Choroid plexus epithelial cell (primary cell): ENCODE measurements at regions not wholly inside any gene's neighbourhood (a gene's known extent, or its start where the extent isn't known, plus 50 kb on each side); places are given as distances from the start of the nearest gene placed in this dataset.

ENCODE experiments used
- DNase-seq: peaks from one replicate; pipeline ENCODE4 v3.0.0-alpha.2; 2010; ENCODE audit warnings: low read depth
- H3K4me3 ChIP-seq: 2 replicates; pipeline ENCODE4 v1.5.1; 2011; ENCODE audit warnings: low read depth, mild to moderate bottlenecking, control low read depth, low read length, moderate library complexity
- TF ChIP-seq, protein P1 (sequence below): conservative IDR thresholded peaks from 2 replicates; pipeline ENCODE4 v1.5.1; 2011; ENCODE audit warnings: low read depth, mild to moderate bottlenecking, control low read depth, inconsistent platforms, low read length, moderate library complexity

DNA sequence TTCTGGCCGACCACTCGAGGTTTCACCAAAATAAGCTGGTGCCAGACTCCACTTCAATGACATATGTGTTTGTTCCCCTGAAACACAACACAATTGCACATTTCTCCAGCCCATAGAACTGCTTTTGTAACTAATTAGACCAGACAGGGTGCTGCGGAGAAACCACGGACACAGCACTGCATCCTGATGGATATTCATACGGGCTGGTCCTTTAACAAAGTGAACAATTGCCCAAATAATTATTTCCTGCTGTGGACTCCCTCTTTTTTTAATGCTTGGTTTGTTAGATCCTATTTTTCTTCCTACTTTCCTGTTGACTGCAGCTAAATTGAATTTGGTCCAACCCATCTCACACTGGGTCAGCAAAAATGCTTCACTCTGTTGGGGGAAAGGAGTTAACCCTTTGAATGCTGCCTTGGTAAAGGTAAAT is 198.6 kb upstream of the BMPER start:
- H3K4me3 ChIP-seq = no peak overlapping the region
- DNase-seq = no peak
- TF ChIP-seq, protein P1, sequence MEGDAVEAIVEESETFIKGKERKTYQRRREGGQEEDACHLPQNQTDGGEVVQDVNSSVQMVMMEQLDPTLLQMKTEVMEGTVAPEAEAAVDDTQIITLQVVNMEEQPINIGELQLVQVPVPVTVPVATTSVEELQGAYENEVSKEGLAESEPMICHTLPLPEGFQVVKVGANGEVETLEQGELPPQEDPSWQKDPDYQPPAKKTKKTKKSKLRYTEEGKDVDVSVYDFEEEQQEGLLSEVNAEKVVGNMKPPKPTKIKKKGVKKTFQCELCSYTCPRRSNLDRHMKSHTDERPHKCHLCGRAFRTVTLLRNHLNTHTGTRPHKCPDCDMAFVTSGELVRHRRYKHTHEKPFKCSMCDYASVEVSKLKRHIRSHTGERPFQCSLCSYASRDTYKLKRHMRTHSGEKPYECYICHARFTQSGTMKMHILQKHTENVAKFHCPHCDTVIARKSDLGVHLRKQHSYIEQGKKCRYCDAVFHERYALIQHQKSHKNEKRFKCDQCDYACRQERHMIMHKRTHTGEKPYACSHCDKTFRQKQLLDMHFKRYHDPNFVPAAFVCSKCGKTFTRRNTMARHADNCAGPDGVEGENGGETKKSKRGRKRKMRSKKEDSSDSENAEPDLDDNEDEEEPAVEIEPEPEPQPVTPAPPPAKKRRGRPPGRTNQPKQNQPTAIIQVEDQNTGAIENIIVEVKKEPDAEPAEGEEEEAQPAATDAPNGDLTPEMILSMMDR = no peak

DNA sequence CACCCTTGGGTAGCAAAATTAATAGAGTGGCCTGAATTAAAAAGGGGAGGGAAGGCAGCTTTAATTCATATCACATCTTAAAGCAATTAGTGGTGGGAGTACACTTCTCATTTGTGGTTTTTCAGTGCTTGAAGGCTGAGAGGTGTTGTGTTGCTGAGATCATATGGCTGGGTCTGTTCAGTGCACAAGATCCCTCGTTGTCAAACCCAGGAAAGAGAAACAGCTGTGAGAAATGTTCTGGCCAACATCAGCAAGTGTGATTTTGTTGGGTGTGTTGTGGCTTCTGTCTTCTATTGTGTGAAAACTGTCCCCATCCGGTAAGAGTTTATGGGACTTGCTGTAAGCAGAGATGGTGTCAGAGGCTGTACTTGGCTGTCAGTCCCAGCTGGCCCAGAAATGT is 197.9 kb upstream of the BMPER start:
- DNase-seq = no peak
- TF ChIP-seq, protein P1 = no peak
- no peak overlapping the region for H3K4me3 ChIP-seq

DNA sequence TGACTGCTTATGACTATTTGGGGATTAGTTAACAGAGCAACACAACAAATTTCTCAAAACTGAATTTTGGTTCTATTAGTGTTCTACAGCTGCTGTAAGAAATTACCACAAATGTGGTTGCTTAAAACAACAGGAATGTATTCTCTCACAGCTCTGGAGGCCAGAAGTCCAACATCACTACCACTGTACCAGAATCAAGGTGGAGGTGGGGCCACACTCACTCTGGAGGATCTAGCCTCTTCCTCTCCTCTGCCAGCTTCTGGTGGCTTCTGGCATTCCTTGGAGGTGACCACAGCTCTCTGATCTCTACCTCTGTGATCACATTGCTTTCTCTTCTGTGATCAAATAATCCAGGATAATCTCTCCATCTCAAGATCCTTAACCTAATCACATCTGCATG is 194.7 kb upstream of the BMPER start:
- no peak overlapping the region for H3K4me3 ChIP-seq
- peak; percentile 41 for DNase-seq
- TF ChIP-seq, protein P1 = no peak

DNA sequence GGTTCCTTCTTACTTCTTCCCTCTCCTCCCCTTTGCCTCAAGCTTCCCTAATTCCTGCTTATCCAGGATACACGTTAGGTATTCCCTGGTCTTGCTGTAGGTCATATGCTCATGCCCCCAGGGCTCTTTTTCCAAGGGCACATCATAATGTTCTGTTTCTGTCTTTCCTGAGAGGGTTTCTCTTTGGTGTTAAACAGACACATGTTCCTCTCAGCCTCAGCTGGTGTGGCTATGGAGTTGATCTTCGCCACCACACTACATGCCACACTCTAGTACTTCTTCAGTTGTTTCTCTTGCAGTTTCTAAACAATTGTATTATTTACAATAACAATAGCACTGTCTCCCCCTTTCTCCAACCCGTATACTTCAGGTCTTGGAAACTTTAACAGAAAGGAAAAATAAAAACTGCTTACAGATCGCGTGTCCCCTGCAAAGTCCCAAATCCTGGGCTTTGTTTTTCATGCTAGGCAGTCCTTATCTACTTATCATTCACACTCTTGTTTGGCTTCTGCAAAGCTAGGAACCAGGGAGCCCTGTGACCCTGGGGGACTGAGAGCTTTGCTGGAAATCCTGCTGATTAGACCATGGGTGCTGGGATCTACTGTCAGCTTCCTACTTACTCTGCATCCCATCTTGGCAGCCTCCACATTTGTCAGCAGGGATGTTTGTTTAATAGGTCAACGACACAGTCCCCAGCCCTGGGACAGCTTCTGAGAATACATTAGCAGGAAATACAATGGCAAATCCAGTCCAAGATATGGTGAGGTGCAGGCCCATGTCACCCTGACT is 193.9 kb upstream of the BMPER start:
- no peak overlapping the region for H3K4me3 ChIP-seq
- no peak for DNase-seq
- TF ChIP-seq, protein P1 = no peak

DNA sequence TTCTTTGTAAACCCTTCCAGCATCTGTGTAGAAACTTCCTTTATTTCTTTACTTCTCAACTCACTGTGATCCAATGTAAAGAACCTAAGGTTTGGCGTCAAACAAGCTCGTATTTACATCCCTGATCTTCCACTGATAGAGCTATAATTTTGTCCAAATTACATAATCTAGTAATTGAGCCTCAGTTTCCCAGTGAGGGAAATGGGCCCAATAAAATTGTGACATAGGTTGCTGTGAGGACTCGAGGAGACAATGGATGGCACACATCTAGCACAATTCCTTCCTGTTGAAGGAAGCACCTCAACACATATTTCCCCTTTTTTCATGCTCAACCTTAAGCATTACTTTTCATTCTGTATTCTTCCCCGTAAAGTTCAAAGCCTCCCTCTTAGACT is 193.3 kb upstream of the BMPER start:
- no peak overlapping the region for H3K4me3 ChIP-seq
- DNase-seq = no peak
- TF ChIP-seq, protein P1 = no peak

DNA sequence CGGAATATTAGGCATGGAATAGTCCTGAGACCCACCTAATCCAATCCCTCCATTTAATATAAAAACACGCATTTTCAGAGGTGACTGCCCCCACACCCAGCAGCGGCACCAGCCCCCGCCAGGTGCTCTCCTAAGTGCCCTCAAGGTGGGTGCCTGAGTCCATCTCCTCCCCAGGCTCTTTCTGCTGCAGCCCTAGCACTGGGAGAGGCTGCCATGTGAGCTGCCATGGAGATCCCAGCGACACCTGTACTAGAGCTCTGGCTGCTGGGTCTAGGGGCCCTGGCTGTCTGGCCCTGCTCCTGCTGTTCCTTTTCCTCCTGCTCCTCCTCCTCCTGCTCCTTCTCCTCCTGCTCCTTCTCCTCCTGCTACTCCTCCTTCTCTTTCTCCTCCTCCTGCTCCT is 191.1 kb upstream of the BMPER start:
- H3K4me3 ChIP-seq = no peak overlapping the region
- DNase-seq = no peak
- TF ChIP-seq, protein P1 = no peak
